ENCODE measurements at regions not wholly inside any gene's neighbourhood (a gene's known extent, or its start where the extent isn't known, plus 50 kb on each side); places are given as distances from the start of the nearest gene placed in this dataset.

GRCh38 chr2:67046591-67046990, 350.5 kb upstream of the ETAA1 start:
- no peak for TF ChIP-seq RAD21 (IDR thresholded peaks at IDR 0.05; ENCODE audit: low read length)
- TF ChIP-seq RFX5 (IDR thresholded peaks at IDR 0.05; ENCODE audit: low read depth, low read length) = no peak
- no peak for TF ChIP-seq POLR2A (IDR thresholded peaks at IDR 0.05; ENCODE audit: low read depth, low read length)
- no peak for TF ChIP-seq SMC3 (IDR thresholded peaks at IDR 0.05; ENCODE audit: low read depth, low read length)
- no peak for TF ChIP-seq CEBPB (IDR thresholded peaks at IDR 0.05; ENCODE audit: low read depth, low read length)
- TF ChIP-seq MAZ (IDR thresholded peaks at IDR 0.05; ENCODE audit: borderline replicate concordance, low read depth, low read length) = no peak
- TF ChIP-seq NFE2L2 (IDR thresholded peaks at IDR 0.05; ENCODE audit: low read depth, low read length) = no peak
- TF ChIP-seq RCOR1 (IDR thresholded peaks at IDR 0.05; ENCODE audit: insufficient replicate concordance, low read length) = no peak
- TF ChIP-seq MAFK (IDR thresholded peaks at IDR 0.05; ENCODE audit: low read depth, low read length) = no peak
- TF ChIP-seq CTCF (conservative IDR thresholded peaks at IDR 0.05; ENCODE audit: low read depth, low read length) = no peak
- TF ChIP-seq MXI1 (IDR thresholded peaks at IDR 0.05; ENCODE audit: borderline replicate concordance, low read depth, low read length) = no peak
- TF ChIP-seq CHD1 (IDR thresholded peaks at IDR 0.05; ENCODE audit: low read depth, low read length) = no peak
- TF ChIP-seq ELK1 (IDR thresholded peaks at IDR 0.05; ENCODE audit: borderline replicate concordance, low read depth, low read length) = no peak
- no peak for TF ChIP-seq FOS (IDR thresholded peaks at IDR 0.05; ENCODE audit: low read depth, low read length)

More at GRCh38 chr2:67046591-67046990, 350.5 kb upstream of the ETAA1 start:
- dilution Hi-C loops (cut with HindIII; ENCODE audit: low sequenced_read_pairs, unreplicated experiment) = no loop called here
- H3K4ac ChIP-seq (ENCODE audit: low read depth, low read length) = no peak overlapping the region
- H2BK15ac ChIP-seq (ENCODE audit: low read depth, low read length) = no peak overlapping the region
- no peak for ATAC-seq (ENCODE audit: low read depth)
- POLR2A ChIA-PET (ENCODE audit: unreplicated experiment) = no interaction called here
- no peak overlapping the region for H4K8ac ChIP-seq (ENCODE audit: low read depth in 2 of 2, low read length in 2 of 2)
- intact Hi-C loops (cut with micrococcal nuclease) = no loop called here
- H4K5ac ChIP-seq (ENCODE audit: low read depth, low read length) = no peak overlapping the region
- no peak overlapping the region for H2AK5ac ChIP-seq (ENCODE audit: low read depth, low read length)
- no peak for DNase-seq
- H2BK5ac ChIP-seq (ENCODE audit: low read depth, low read length, poor library complexity, severe bottlenecking) = no peak overlapping the region
- H3K4me3 ChIP-seq (ENCODE audit: insufficient read depth, low read depth, low read length) = no peak overlapping the region
- H3K14ac ChIP-seq (replicated peaks; ENCODE audit: low read depth, low read length) = no peak overlapping the region
- no peak overlapping the region for H3K27ac ChIP-seq (ENCODE audit: insufficient read depth, low read length)
- H2BK20ac ChIP-seq (ENCODE audit: low read depth, low read length) = no peak overlapping the region
- no peak overlapping the region for H2BK120ac ChIP-seq (ENCODE audit: low read depth, low read length)
- H3K56ac ChIP-seq (ENCODE audit: extremely low read depth, insufficient read depth, low read length) = no peak overlapping the region
- peaks cover 1% of the 10 kb centered on the region; the same call in 1 of the 2 replicates for H3K4me1 ChIP-seq (ENCODE audit: control insufficient read depth, insufficient read depth, low read length)
- CTCF ChIA-PET = no interaction called here
- in situ Hi-C loops (cut with MboI; ENCODE audit: low sequenced_read_pairs) = no loop called here
- H3K9me3 ChIP-seq (ENCODE audit: control insufficient read depth, insufficient read depth, low read length) = no peaks in the 10 kb centered on the region
- no peak overlapping the region for H3K9ac ChIP-seq (ENCODE audit: low read depth, low read length)
- no peaks in the 10 kb centered on the region for H3K9me1 ChIP-seq (ENCODE audit: insufficient read depth, low read length)
- WGBS, 2 experiments (ENCODE audit: extremely low coverage in 2 of 2, insufficient read length in 1 of 2) = no CpG with 5 or more reads among the region's 1 CpG
- no peaks in the 10 kb centered on the region for H3K36me3 ChIP-seq (ENCODE audit: control insufficient read depth, insufficient read depth, low read length)
- H3K23ac ChIP-seq (ENCODE audit: low read depth, low read length) = no peak overlapping the region
- H3K27me3 ChIP-seq (ENCODE audit: control insufficient read depth, insufficient read depth, low read length) = no peaks in the 10 kb centered on the region
- H3K79me1 ChIP-seq (ENCODE audit: low read depth in 1 of 2, low read length in 2 of 2) = no peaks in the 10 kb centered on the region
- no peak overlapping the region for H2AK9ac ChIP-seq (replicated peaks; ENCODE audit: low read depth, low read length, poor library complexity)
- H4K20me1 ChIP-seq (ENCODE audit: insufficient read depth, low read length) = no peaks in the 10 kb centered on the region
- H3K18ac ChIP-seq (ENCODE audit: low read depth, low read length) = no peak overlapping the region; the same call in 1 of the 2 replicates
- no peak overlapping the region for H3K4me2 ChIP-seq (ENCODE audit: low read depth, low read length)
- no peak overlapping the region for H4K91ac ChIP-seq (ENCODE audit: insufficient read depth, low read depth, low read length)
- BruUV-seq (replicated peaks) = no TSS peak
- H2AFZ ChIP-seq (replicated peaks; ENCODE audit: low read length, poor library complexity) = no peak overlapping the region

Data from IMR-90 (cell line).